OCI-M2 (cell line): ENCODE measurements at regions not wholly inside any gene's neighbourhood (a gene's known extent, or its start where the extent isn't known, plus 50 kb on each side); places are given as distances from the start of the nearest gene placed in this dataset.
"Not testable (repeated sequence)": the region's sequence is repeated elsewhere in the genome, so short reads cannot be mapped to it uniquely, and the experiment has no call there.

Experiments used
- DNase-seq: peaks from one replicate; lab custom pipeline; 2025; ENCODE audit not compliant: unreplicated experiment; lab: John Stamatoyannopoulos, UW

GRCh38 chr2:180240774-180241173 lies 233.7 kb upstream of the CWC22 start:
- DNase-seq = no peak

- DNase-seq = no peak
Measured at GRCh38 chr2:180238729-180239128, 231.6 kb upstream of the CWC22 start.

GRCh38 chr2:180236061-180236460 lies 229.0 kb upstream of the CWC22 start:
- DNase-seq = not testable (repeated sequence)

- not testable (repeated sequence) for DNase-seq
Measured at GRCh38 chr2:180235506-180235905, 228.4 kb upstream of the CWC22 start.

GRCh38 chr2:180234991-180235390 lies 227.9 kb upstream of the CWC22 start:
- not testable (repeated sequence) for DNase-seq

GRCh38 chr2:180231015-180231414 lies 223.9 kb upstream of the CWC22 start:
- DNase-seq = no peak

- no peak for DNase-seq
Measured at GRCh38 chr2:180227461-180227860, 220.4 kb upstream of the CWC22 start.

- DNase-seq = no peak
Measured at GRCh38 chr2:180225118-180225517, 218.0 kb upstream of the CWC22 start.

GRCh38 chr2:180222644-180223043 lies 215.5 kb upstream of the CWC22 start:
- DNase-seq = no peak

- no peak for DNase-seq
Measured at GRCh38 chr2:180219491-180219890, 212.4 kb upstream of the CWC22 start.

GRCh38 chr2:180208841-180209240 lies 201.7 kb upstream of the CWC22 start:
- no peak for DNase-seq

GRCh38 chr2:180205621-180206235 lies 198.6 kb upstream of the CWC22 start:
- DNase-seq = no peak

- DNase-seq = no peak
Measured at GRCh38 chr2:180203972-180204371, 196.9 kb upstream of the CWC22 start.

GRCh38 chr2:180202467-180202951 lies 195.4 kb upstream of the CWC22 start:
- no peak for DNase-seq

GRCh38 chr2:180196419-180196977 lies 189.4 kb upstream of the CWC22 start:
- no peak for DNase-seq

- DNase-seq = no peak
Measured at GRCh38 chr2:180195847-180196246, 188.8 kb upstream of the CWC22 start.

- no peak for DNase-seq
Measured at GRCh38 chr2:180191432-180192124, 184.5 kb upstream of the CWC22 start.

- DNase-seq = no peak
Measured at GRCh38 chr2:180190851-180191250, 183.8 kb upstream of the CWC22 start.

GRCh38 chr2:180187611-180188010 lies 180.5 kb upstream of the CWC22 start:
- no peak for DNase-seq

GRCh38 chr2:180184506-180184905 lies 177.4 kb upstream of the CWC22 start:
- no peak for DNase-seq

GRCh38 chr2:180180511-180180910 lies 173.4 kb upstream of the CWC22 start:
- DNase-seq = no peak

- DNase-seq = no peak
Measured at GRCh38 chr2:180177534-180177933, 170.4 kb upstream of the CWC22 start.
